Ishikawa (cell line): ENCODE measurements at regions not wholly inside any gene's neighbourhood (a gene's known extent, or its start where the extent isn't known, plus 50 kb on each side); places are given as distances from the start of the nearest gene placed in this dataset.

ENCODE experiments used
- CEBPB ChIP-seq: IDR thresholded peaks from 2 replicates; pipeline ENCODE4 v1.6.1; 2012
- CREB1 ChIP-seq: IDR thresholded peaks from 2 replicates; pipeline ENCODE4 v1.6.1; 2012; ENCODE audit warnings: low read depth
- EGR1 ChIP-seq: IDR thresholded peaks from 2 replicates; pipeline ENCODE4 v1.6.1; 2012
- EP300 ChIP-seq: IDR thresholded peaks from 2 replicates; pipeline ENCODE4 v1.6.1; 2012; ENCODE audit warnings: borderline replicate concordance
- FOXM1 ChIP-seq: IDR thresholded peaks from 2 replicates; pipeline ENCODE4 v1.6.1; 2012; ENCODE audit warnings: low read depth, borderline replicate concordance
- MAX ChIP-seq: IDR thresholded peaks from 2 replicates; pipeline ENCODE4 v1.6.1; 2012
- NFIC ChIP-seq: IDR thresholded peaks from 2 replicates; pipeline ENCODE4 v1.6.1; 2012
- RAD21 ChIP-seq: IDR thresholded peaks from 2 replicates; pipeline ENCODE4 v1.6.1; 2012; ENCODE audit warnings: low read depth
- REST ChIP-seq: IDR thresholded peaks from 2 replicates; pipeline ENCODE4 v1.6.1; 2012; ENCODE audit warnings: low read depth, mild to moderate bottlenecking
- TAF1 ChIP-seq: IDR thresholded peaks from 2 replicates; pipeline ENCODE4 v1.6.1; 2012; ENCODE audit warnings: low read depth, mild to moderate bottlenecking
- TCF12 ChIP-seq: IDR thresholded peaks from 2 replicates; pipeline ENCODE4 v1.6.1; 2012; ENCODE audit warnings: low read depth
- TEAD4 ChIP-seq: IDR thresholded peaks from 2 replicates; pipeline ENCODE4 v1.6.1; 2012
- USF1 ChIP-seq: IDR thresholded peaks from 2 replicates; pipeline ENCODE4 v1.6.1; 2012
- YY1 ChIP-seq: IDR thresholded peaks from 2 replicates; pipeline ENCODE4 v1.6.1; 2012; ENCODE audit warnings: low read depth
- ZBTB7A ChIP-seq: IDR thresholded peaks from 2 replicates; pipeline ENCODE4 v1.6.1; 2012; ENCODE audit warnings: low read depth

GRCh38 chr15:87209891-87210689 lies 1046.4 kb downstream of the NTRK3 start:
- TF ChIP-seq EP300 (no peak), YY1 (no peak), REST (no peak), ZBTB7A (no peak), TCF12 (no peak), MAX (no peak), NFIC (no peak), RAD21 (no peak), FOXM1 (no peak), CREB1 (no peak), TEAD4 (no peak), CEBPB (no peak), TAF1 (no peak)

GRCh38 chr15:87207990-87208580 lies 1048.5 kb downstream of the NTRK3 start:
- no peak for TF ChIP-seq EP300
- no peak for TF ChIP-seq MAX
- no peak for TF ChIP-seq ZBTB7A
- no peak for TF ChIP-seq EGR1

- TF ChIP-seq EP300 = no peak
- TF ChIP-seq EGR1 = no peak
- no peak for TF ChIP-seq TCF12
- TF ChIP-seq USF1 = no peak
- no peak for TF ChIP-seq REST
Measured at GRCh38 chr15:87207251-87207650, 1049.3 kb downstream of the NTRK3 start.

- TF ChIP-seq TEAD4 (no peak), TAF1 (no peak), NFIC (no peak), CREB1 (no peak), USF1 (no peak), EP300 (no peak), MAX (no peak), EGR1 (no peak), FOXM1 (no peak)
Measured at GRCh38 chr15:87201986-87202385, 1054.6 kb downstream of the NTRK3 start.

GRCh38 chr15:87200149-87200548 lies 1056.4 kb downstream of the NTRK3 start:
- TF ChIP-seq YY1 (no peak), NFIC (no peak), TAF1 (no peak), TEAD4 (no peak), MAX (no peak), USF1 (no peak), REST (no peak), CEBPB (no peak), RAD21 (no peak), CREB1 (no peak), TCF12 (no peak), FOXM1 (no peak), ZBTB7A (no peak), EGR1 (no peak)
